H1 (cell line): ENCODE measurements at regions not wholly inside any gene's neighbourhood (a gene's known extent, or its start where the extent isn't known, plus 50 kb on each side); places are given as distances from the start of the nearest gene placed in this dataset.

Experiments
- ASH2L ChIP-seq: fragments of 200-600, 300-600 bp; sonication (generic); IDR thresholded peaks from one replicate; pipeline ENCODE4 v1.7.1; 2017; ENCODE audit warnings: low read length
- BCL11A ChIP-seq, 2 experiments: IDR thresholded peaks; one replicate each; pipeline ENCODE4 v1.6.1; 2011; ENCODE audit warnings: low read depth in 2 of 2, low read length in 2 of 2, mild to moderate bottlenecking in 2 of 2
- CBX8 ChIP-seq: fragments of 300-800, 300-1000 bp; sonication (generic); IDR thresholded peaks from 2 replicates; pipeline ENCODE4 v1.7.1; 2016; ENCODE audit warnings: low read depth, low read length, borderline replicate concordance
- CEBPB ChIP-seq: IDR thresholded peaks from 2 replicates; pipeline ENCODE4 v1.6.1; 2012; ENCODE audit warnings: low read depth, low read length
- GABPA ChIP-seq: IDR thresholded peaks from 2 replicates; pipeline ENCODE4 v1.6.1; 2011; ENCODE audit warnings: mild to moderate bottlenecking, low read length, moderate library complexity, borderline replicate concordance; ENCODE audit not compliant: insufficient read depth
- KDM1A ChIP-seq: fragments of 200-600, 300-600 bp; sonication (generic); IDR thresholded peaks from 2 replicates; pipeline ENCODE4 v1.7.1; 2016; ENCODE audit warnings: mild to moderate bottlenecking, low read length, borderline replicate concordance
- KDM4A ChIP-seq: IDR thresholded peaks from one replicate; pipeline ENCODE4 v1.7.1; 2012; ENCODE audit warnings: low read depth, mild to moderate bottlenecking, moderate library complexity, low read length, inconsistent platforms; ENCODE audit not compliant: severe bottlenecking
- PHF8 ChIP-seq: fragments of 200-600 bp; sonication (generic); conservative IDR thresholded peaks from 2 replicates; pipeline ENCODE4 v1.7.1; 2012; ENCODE audit warnings: low read depth, mild to moderate bottlenecking, inconsistent platforms, low read length, moderate library complexity
- SAP30 ChIP-seq: fragments of 300-600 bp; sonication (generic); IDR thresholded peaks from 2 replicates; pipeline ENCODE4 v1.7.1; 2012; ENCODE audit warnings: low read length, moderate library complexity, mild to moderate bottlenecking, inconsistent platforms; ENCODE audit not compliant: insufficient read depth, insufficient replicate concordance
- SP1 ChIP-seq: IDR thresholded peaks from 2 replicates; pipeline ENCODE4 v1.6.1; 2011; ENCODE audit warnings: low read depth, low read length
- SP2 ChIP-seq: IDR thresholded peaks from 2 replicates; pipeline ENCODE4 v1.6.1; 2012; ENCODE audit warnings: mild to moderate bottlenecking, low read length, inconsistent platforms
- TCF12 ChIP-seq: IDR thresholded peaks from 2 replicates; pipeline ENCODE4 v1.6.1; 2011; ENCODE audit warnings: low read depth, mild to moderate bottlenecking, low read length
- TF ChIP-seq, protein P1 (sequence below): fragments of 300-600 bp; sonication (generic); IDR thresholded peaks from 2 replicates; pipeline ENCODE4 v1.7.1; 2012; ENCODE audit warnings: low read length, moderate library complexity, mild to moderate bottlenecking, inconsistent platforms; ENCODE audit not compliant: insufficient replicate concordance

DNA sequence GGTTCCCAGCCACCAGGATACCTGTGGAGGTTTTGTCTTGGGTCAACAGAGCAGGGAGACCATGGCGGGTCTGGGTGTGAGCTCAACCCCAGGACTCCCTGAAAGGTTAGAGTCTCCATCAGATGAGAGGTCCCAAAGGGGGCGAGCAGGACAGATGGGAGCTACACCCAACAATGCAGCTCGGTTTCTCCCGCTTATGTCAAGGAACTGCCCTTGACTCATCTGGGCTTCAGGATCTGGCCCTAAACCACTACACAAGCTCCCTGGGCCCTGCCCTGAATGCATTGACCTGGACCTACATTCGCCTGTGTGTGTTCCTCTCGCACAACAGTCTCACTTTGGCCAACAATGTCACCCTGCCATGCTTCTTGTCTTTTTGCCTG is 57.6 kb upstream of the SYNDIG1 start (continued):
- TF ChIP-seq, protein P1, sequence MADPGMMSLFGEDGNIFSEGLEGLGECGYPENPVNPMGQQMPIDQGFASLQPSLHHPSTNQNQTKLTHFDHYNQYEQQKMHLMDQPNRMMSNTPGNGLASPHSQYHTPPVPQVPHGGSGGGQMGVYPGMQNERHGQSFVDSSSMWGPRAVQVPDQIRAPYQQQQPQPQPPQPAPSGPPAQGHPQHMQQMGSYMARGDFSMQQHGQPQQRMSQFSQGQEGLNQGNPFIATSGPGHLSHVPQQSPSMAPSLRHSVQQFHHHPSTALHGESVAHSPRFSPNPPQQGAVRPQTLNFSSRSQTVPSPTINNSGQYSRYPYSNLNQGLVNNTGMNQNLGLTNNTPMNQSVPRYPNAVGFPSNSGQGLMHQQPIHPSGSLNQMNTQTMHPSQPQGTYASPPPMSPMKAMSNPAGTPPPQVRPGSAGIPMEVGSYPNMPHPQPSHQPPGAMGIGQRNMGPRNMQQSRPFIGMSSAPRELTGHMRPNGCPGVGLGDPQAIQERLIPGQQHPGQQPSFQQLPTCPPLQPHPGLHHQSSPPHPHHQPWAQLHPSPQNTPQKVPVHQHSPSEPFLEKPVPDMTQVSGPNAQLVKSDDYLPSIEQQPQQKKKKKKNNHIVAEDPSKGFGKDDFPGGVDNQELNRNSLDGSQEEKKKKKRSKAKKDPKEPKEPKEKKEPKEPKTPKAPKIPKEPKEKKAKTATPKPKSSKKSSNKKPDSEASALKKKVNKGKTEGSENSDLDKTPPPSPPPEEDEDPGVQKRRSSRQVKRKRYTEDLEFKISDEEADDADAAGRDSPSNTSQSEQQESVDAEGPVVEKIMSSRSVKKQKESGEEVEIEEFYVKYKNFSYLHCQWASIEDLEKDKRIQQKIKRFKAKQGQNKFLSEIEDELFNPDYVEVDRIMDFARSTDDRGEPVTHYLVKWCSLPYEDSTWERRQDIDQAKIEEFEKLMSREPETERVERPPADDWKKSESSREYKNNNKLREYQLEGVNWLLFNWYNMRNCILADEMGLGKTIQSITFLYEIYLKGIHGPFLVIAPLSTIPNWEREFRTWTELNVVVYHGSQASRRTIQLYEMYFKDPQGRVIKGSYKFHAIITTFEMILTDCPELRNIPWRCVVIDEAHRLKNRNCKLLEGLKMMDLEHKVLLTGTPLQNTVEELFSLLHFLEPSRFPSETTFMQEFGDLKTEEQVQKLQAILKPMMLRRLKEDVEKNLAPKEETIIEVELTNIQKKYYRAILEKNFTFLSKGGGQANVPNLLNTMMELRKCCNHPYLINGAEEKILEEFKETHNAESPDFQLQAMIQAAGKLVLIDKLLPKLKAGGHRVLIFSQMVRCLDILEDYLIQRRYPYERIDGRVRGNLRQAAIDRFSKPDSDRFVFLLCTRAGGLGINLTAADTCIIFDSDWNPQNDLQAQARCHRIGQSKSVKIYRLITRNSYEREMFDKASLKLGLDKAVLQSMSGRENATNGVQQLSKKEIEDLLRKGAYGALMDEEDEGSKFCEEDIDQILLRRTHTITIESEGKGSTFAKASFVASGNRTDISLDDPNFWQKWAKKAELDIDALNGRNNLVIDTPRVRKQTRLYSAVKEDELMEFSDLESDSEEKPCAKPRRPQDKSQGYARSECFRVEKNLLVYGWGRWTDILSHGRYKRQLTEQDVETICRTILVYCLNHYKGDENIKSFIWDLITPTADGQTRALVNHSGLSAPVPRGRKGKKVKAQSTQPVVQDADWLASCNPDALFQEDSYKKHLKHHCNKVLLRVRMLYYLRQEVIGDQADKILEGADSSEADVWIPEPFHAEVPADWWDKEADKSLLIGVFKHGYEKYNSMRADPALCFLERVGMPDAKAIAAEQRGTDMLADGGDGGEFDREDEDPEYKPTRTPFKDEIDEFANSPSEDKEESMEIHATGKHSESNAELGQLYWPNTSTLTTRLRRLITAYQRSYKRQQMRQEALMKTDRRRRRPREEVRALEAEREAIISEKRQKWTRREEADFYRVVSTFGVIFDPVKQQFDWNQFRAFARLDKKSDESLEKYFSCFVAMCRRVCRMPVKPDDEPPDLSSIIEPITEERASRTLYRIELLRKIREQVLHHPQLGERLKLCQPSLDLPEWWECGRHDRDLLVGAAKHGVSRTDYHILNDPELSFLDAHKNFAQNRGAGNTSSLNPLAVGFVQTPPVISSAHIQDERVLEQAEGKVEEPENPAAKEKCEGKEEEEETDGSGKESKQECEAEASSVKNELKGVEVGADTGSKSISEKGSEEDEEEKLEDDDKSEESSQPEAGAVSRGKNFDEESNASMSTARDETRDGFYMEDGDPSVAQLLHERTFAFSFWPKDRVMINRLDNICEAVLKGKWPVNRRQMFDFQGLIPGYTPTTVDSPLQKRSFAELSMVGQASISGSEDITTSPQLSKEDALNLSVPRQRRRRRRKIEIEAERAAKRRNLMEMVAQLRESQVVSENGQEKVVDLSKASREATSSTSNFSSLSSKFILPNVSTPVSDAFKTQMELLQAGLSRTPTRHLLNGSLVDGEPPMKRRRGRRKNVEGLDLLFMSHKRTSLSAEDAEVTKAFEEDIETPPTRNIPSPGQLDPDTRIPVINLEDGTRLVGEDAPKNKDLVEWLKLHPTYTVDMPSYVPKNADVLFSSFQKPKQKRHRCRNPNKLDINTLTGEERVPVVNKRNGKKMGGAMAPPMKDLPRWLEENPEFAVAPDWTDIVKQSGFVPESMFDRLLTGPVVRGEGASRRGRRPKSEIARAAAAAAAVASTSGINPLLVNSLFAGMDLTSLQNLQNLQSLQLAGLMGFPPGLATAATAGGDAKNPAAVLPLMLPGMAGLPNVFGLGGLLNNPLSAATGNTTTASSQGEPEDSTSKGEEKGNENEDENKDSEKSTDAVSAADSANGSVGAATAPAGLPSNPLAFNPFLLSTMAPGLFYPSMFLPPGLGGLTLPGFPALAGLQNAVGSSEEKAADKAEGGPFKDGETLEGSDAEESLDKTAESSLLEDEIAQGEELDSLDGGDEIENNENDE, result no peak
- TF ChIP-seq SAP30 (no peak), SP2 (no peak), KDM4A (no peak), GABPA (no peak), CBX8 (no peak), KDM1A (no peak), TCF12 (no peak), ASH2L (no peak), BCL11A (IDR thresholded peaks at IDR 0.05; ENCODE audit: low read depth in 2 of 2, low read length in 2 of 2) (no peak), SP1 (no peak), CEBPB (no peak), PHF8 (no peak)
